ENCODE measurements at regions not wholly inside any gene's neighbourhood (a gene's known extent, or its start where the extent isn't known, plus 50 kb on each side); places are given as distances from the start of the nearest gene placed in this dataset.

DNA sequence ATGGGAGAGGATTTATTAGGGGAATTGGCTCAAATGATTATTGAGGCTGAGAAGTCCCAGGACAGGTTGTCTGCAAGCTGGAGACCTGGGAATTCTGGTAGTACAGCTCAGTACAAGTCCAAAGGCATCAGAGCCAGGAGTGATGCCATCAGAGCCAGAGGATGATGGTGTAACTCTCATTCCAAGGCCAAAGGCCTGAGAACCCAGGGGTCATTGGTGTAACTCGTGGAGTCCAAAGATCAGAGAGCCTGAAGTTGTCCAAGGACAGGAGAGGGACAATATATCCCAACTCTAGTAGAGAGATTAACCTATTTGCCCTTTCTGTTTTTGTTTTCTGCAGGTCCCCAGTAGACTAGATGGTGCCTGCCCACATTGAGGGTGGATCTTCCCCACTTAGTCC lies 134.3 kb downstream of the MAP3K21 start:
- TF ChIP-seq, protein P1, sequence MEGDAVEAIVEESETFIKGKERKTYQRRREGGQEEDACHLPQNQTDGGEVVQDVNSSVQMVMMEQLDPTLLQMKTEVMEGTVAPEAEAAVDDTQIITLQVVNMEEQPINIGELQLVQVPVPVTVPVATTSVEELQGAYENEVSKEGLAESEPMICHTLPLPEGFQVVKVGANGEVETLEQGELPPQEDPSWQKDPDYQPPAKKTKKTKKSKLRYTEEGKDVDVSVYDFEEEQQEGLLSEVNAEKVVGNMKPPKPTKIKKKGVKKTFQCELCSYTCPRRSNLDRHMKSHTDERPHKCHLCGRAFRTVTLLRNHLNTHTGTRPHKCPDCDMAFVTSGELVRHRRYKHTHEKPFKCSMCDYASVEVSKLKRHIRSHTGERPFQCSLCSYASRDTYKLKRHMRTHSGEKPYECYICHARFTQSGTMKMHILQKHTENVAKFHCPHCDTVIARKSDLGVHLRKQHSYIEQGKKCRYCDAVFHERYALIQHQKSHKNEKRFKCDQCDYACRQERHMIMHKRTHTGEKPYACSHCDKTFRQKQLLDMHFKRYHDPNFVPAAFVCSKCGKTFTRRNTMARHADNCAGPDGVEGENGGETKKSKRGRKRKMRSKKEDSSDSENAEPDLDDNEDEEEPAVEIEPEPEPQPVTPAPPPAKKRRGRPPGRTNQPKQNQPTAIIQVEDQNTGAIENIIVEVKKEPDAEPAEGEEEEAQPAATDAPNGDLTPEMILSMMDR (IDR thresholded peaks at IDR 0.05 in 4 of 5, conservative IDR thresholded peaks at IDR 0.05 in 1 of 5), result no peak
- TF ChIP-seq POLR2A (IDR thresholded peaks at IDR 0.05), result no peak

Data from gastrocnemius medialis (tissue), 4 donors.